SW 1271 (cell line): ENCODE measurements at regions not wholly inside any gene's neighbourhood (a gene's known extent, or its start where the extent isn't known, plus 50 kb on each side); places are given as distances from the start of the nearest gene placed in this dataset.

Source experiments
- DNase-seq, 2 experiments: peaks; one replicate each; lab custom pipeline; 2025; lab: John Stamatoyannopoulos, UW

- no peak for DNase-seq
Observed at GRCh38 chr4:104418286-104418685, 76.4 kb downstream of the CXXC4 start.

- DNase-seq = no peak
Observed at GRCh38 chr4:104417357-104417882, 77.3 kb downstream of the CXXC4 start.

GRCh38 chr4:104416725-104417356, 77.9 kb downstream of the CXXC4 start:
- no peak for DNase-seq

GRCh38 chr4:104413487-104413886, 81.2 kb downstream of the CXXC4 start:
- no peak for DNase-seq

GRCh38 chr4:104412344-104412743, 82.3 kb downstream of the CXXC4 start:
- DNase-seq = no peak

- no peak for DNase-seq
Observed at GRCh38 chr4:104411502-104411901, 83.2 kb downstream of the CXXC4 start.

GRCh38 chr4:104408878-104409277, 85.8 kb downstream of the CXXC4 start:
- no peak for DNase-seq

- no peak for DNase-seq
Observed at GRCh38 chr4:104404361-104404760, 90.3 kb downstream of the CXXC4 start.

- no peak for DNase-seq
Observed at GRCh38 chr4:104395168-104395614, 99.5 kb downstream of the CXXC4 start.

- no peak for DNase-seq
Observed at GRCh38 chr4:104394406-104395167, 100.1 kb downstream of the CXXC4 start.

- no peak for DNase-seq
Observed at GRCh38 chr4:104393655-104394324, 100.9 kb downstream of the CXXC4 start.

- DNase-seq = no peak
Observed at GRCh38 chr4:104385713-104386112, 109.0 kb downstream of the CXXC4 start.

- no peak for DNase-seq
Observed at GRCh38 chr4:104382961-104383360, 111.7 kb downstream of the CXXC4 start.

- DNase-seq = no peak
Observed at GRCh38 chr4:104381729-104382128, 113.0 kb downstream of the CXXC4 start.

GRCh38 chr4:104365618-104366017, 129.1 kb downstream of the CXXC4 start:
- no peak for DNase-seq

- no peak for DNase-seq
Observed at GRCh38 chr4:104353481-104353880, 141.2 kb downstream of the CXXC4 start.

GRCh38 chr4:104352211-104352610, 142.5 kb downstream of the CXXC4 start:
- DNase-seq = no peak

GRCh38 chr4:104351706-104352105, 143.0 kb downstream of the CXXC4 start:
- no peak for DNase-seq

- DNase-seq = no peak
Observed at GRCh38 chr4:104345598-104346242, 149.0 kb downstream of the CXXC4 start.

- DNase-seq = no peak
Observed at GRCh38 chr4:104344342-104344980, 150.2 kb downstream of the CXXC4 start.

GRCh38 chr4:104334410-104334809, 160.3 kb downstream of the CXXC4 start:
- no peak for DNase-seq
